ENCODE measurements at regions not wholly inside any gene's neighbourhood (a gene's known extent, or its start where the extent isn't known, plus 50 kb on each side); places are given as distances from the start of the nearest gene placed in this dataset.

DNA sequence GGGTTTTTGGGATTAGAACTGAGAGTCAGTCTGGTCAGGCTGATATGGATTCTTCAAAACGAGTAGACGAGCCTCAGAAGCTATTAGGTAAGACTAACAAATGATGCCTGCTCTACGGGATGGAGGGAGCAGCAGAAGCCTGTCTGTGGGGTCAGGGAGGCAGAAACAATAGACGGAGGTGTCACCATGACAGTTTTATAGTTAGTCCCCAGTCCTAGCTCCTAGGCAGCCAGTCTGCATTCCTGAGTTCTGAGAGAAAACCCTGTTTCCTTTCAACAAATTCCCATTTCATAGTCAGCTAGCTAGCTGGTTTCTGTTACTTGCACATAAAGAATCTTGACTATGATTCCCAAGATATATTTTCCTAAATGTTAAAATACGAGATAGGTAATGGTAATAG is 542.1 kb downstream of the PID1 start:
- TF ChIP-seq CTCF (IDR thresholded peaks at IDR 0.05) (no peak), POLR2A (IDR thresholded peaks at IDR 0.05) (no peak)

All from right lobe of liver (tissue), 4 donors.